Thymus (tissue), 11 donors: ENCODE measurements at regions not wholly inside any gene's neighbourhood (a gene's known extent, or its start where the extent isn't known, plus 50 kb on each side); places are given as distances from the start of the nearest gene placed in this dataset.

Experiments
- DNase-seq, 9 donors: peaks; one replicate each; pipeline ENCODE4 v3.0.0-alpha.2; 2013; ENCODE audit warnings: low spot score in 9 of 9, low read depth in 6 of 9, missing footprints in 1 of 9
- H3K27ac ChIP-seq, 2 donors: one replicate each; pipeline ENCODE4 v1.5.1; 2013; ENCODE audit warnings: control low read depth in 1 of 2, low read depth in 1 of 2, low read length in 1 of 2, mild to moderate bottlenecking in 1 of 2, moderate library complexity in 1 of 2
- H3K27me3 ChIP-seq, 2 donors: one replicate each; pipeline ENCODE4 v1.5.1; 2013; ENCODE audit warnings: low read length in 1 of 2; ENCODE audit not compliant: control insufficient read depth in 2 of 2, insufficient read depth in 1 of 2
- H3K36me3 ChIP-seq, 2 donors: one replicate each; pipeline ENCODE4 v1.5.1; 2013; ENCODE audit warnings: low read length in 1 of 2, mild to moderate bottlenecking in 1 of 2, moderate library complexity in 1 of 2; ENCODE audit not compliant: control insufficient read depth in 2 of 2, insufficient read depth in 2 of 2
- H3K4me1 ChIP-seq, 2 donors: one replicate each; pipeline ENCODE4 v1.5.1; 2013; ENCODE audit warnings: low read length in 2 of 2; ENCODE audit not compliant: control insufficient read depth in 2 of 2, insufficient read depth in 2 of 2
- H3K4me3 ChIP-seq, 2 donors: one replicate each; pipeline ENCODE4 v1.5.1; 2013; ENCODE audit warnings: low read length in 2 of 2, control low read depth in 1 of 2, mild to moderate bottlenecking in 1 of 2
- H3K9me3 ChIP-seq, 2 donors: one replicate each; pipeline ENCODE4 v1.5.1; 2013; ENCODE audit warnings: low read length in 1 of 2, mild to moderate bottlenecking in 1 of 2; ENCODE audit not compliant: control insufficient read depth in 2 of 2, insufficient read depth in 1 of 2
- WGBS: extraction: QIAGEN DNeasy Blood & Tissue Kit; methylation state at CpG from one replicate; pipeline ENCODE4 v1.1.7; 2013; 5-methylcytosine and 5-hydroxymethylcytosine counted together
- donor health status: healthy.

- no peak overlapping the region for H3K4me3 ChIP-seq
- H3K27me3 ChIP-seq, result no peaks in the 10 kb centered on the region
- no peak for DNase-seq
- H3K27ac ChIP-seq, result no peak overlapping the region
- no peaks in the 10 kb centered on the region for H3K9me3 ChIP-seq
- no peaks in the 10 kb centered on the region for H3K36me3 ChIP-seq
- no peaks in the 10 kb centered on the region for H3K4me1 ChIP-seq
- 85% methylated on average over 3 of the region's 3 CpGs for WGBS
Observed at GRCh38 chr5:167869125-167869524, 422.3 kb upstream of the WWC1 start.

- Histone ChIP-seq H3K36me3 (no peaks in the 10 kb centered on the region), H3K4me3 (no peak overlapping the region), H3K27me3 (no peaks in the 10 kb centered on the region)
Observed at GRCh38 chr5:167870055-167870454, 421.4 kb upstream of the WWC1 start.

GRCh38 chr5:167871091-167871490 lies 420.4 kb upstream of the WWC1 start:
- Histone ChIP-seq H3K9me3 (no peaks in the 10 kb centered on the region), H3K27me3 (no peaks in the 10 kb centered on the region), H3K27ac (no peak overlapping the region), H3K4me3 (no peak overlapping the region), H3K4me1 (no peaks in the 10 kb centered on the region), H3K36me3 (no peaks in the 10 kb centered on the region)
- whole genome bisulfite sequencing, result 83% methylated on average over 2 of the region's 2 CpGs
- DNase-seq, result no peak

More at GRCh38 chr5:167870055-167870454, 421.4 kb upstream of the WWC1 start:
- no peak for DNase-seq
- no peak overlapping the region for H3K27ac ChIP-seq
- H3K4me1 ChIP-seq, result no peaks in the 10 kb centered on the region
- no peaks in the 10 kb centered on the region for H3K9me3 ChIP-seq

- Histone ChIP-seq H3K36me3 (no peaks in the 10 kb centered on the region), H3K27me3 (no peaks in the 10 kb centered on the region), H3K4me1 (no peaks in the 10 kb centered on the region), H3K4me3 (no peak overlapping the region), H3K9me3 (no peaks in the 10 kb centered on the region), H3K27ac (no peak overlapping the region)
- no peak for DNase-seq
- 89% methylated on average over 2 of the region's 2 CpGs for WGBS
Observed at GRCh38 chr5:167872791-167873190, 418.7 kb upstream of the WWC1 start.

GRCh38 chr5:167877114-167877722 lies 414.2 kb upstream of the WWC1 start:
- DNase-seq, result no peak
- Histone ChIP-seq H3K27ac (no peak overlapping the region), H3K36me3 (no peaks in the 10 kb centered on the region), H3K4me3 (no peak overlapping the region), H3K27me3 (no peaks in the 10 kb centered on the region), H3K9me3 (no peaks in the 10 kb centered on the region), H3K4me1 (no peaks in the 10 kb centered on the region)
- WGBS, result 91% methylated on average over 5 of the region's 5 CpGs

- Histone ChIP-seq H3K9me3 (no peaks in the 10 kb centered on the region), H3K27ac (no peak overlapping the region), H3K36me3 (no peaks in the 10 kb centered on the region), H3K27me3 (no peaks in the 10 kb centered on the region), H3K4me1 (no peaks in the 10 kb centered on the region), H3K4me3 (no peak overlapping the region)
- WGBS, result 95% methylated on average over 1 of the region's 1 CpG
- no peak for DNase-seq
Observed at GRCh38 chr5:167877924-167878323, 413.5 kb upstream of the WWC1 start.

- H3K9me3 ChIP-seq, result no peaks in the 10 kb centered on the region
- H3K27me3 ChIP-seq, result no peaks in the 10 kb centered on the region
- WGBS, result 92% methylated on average over 1 of the region's 1 CpG
- no peak overlapping the region for H3K27ac ChIP-seq
- H3K4me1 ChIP-seq, result no peaks in the 10 kb centered on the region
- H3K36me3 ChIP-seq, result no peaks in the 10 kb centered on the region
- no peak overlapping the region for H3K4me3 ChIP-seq
- DNase-seq, result no peak
Observed at GRCh38 chr5:167880420-167880819, 411.0 kb upstream of the WWC1 start.

GRCh38 chr5:167881041-167881440 lies 410.4 kb upstream of the WWC1 start:
- H3K27me3 ChIP-seq, result no peaks in the 10 kb centered on the region
- no peak overlapping the region for H3K27ac ChIP-seq
- H3K4me1 ChIP-seq, result no peaks in the 10 kb centered on the region
- H3K9me3 ChIP-seq, result no peaks in the 10 kb centered on the region
- WGBS, result 23% methylated on average over 1 of the region's 1 CpG
- H3K4me3 ChIP-seq, result no peak overlapping the region
- no peaks in the 10 kb centered on the region for H3K36me3 ChIP-seq
- DNase-seq, result no peak

- H3K4me3 ChIP-seq, result no peak overlapping the region
- no peak overlapping the region for H3K27ac ChIP-seq
- no peaks in the 10 kb centered on the region for H3K4me1 ChIP-seq
- no peaks in the 10 kb centered on the region for H3K36me3 ChIP-seq
- no peaks in the 10 kb centered on the region for H3K9me3 ChIP-seq
- no peaks in the 10 kb centered on the region for H3K27me3 ChIP-seq
- WGBS, result 100% methylated on average over 1 of the region's 1 CpG
- DNase-seq, result no peak
Observed at GRCh38 chr5:167886196-167886595, 405.2 kb upstream of the WWC1 start.

- Histone ChIP-seq H3K9me3 (no peaks in the 10 kb centered on the region), H3K36me3 (no peaks in the 10 kb centered on the region), H3K4me3 (no peak overlapping the region), H3K4me1 (no peaks in the 10 kb centered on the region), H3K27me3 (no peaks in the 10 kb centered on the region), H3K27ac (no peak overlapping the region)
- WGBS, result 95% methylated on average over 1 of the region's 1 CpG
- no peak for DNase-seq
Observed at GRCh38 chr5:167888393-167888792, 403.1 kb upstream of the WWC1 start.
